ENCODE measurements at regions not wholly inside any gene's neighbourhood (a gene's known extent, or its start where the extent isn't known, plus 50 kb on each side); places are given as distances from the start of the nearest gene placed in this dataset.
"Not testable (repeated sequence)": the region's sequence is repeated elsewhere in the genome, so short reads cannot be mapped to it uniquely, and the experiment has no call there.

GRCh38 chr5:123722451-123722850, 210.5 kb downstream of the CSNK1G3 start:
- DNase-seq (ENCODE audit: low read depth, low spot score): no peak

GRCh38 chr5:123721675-123722276, 209.8 kb downstream of the CSNK1G3 start:
- DNase-seq (ENCODE audit: low read depth, low spot score): no peak

DNA sequence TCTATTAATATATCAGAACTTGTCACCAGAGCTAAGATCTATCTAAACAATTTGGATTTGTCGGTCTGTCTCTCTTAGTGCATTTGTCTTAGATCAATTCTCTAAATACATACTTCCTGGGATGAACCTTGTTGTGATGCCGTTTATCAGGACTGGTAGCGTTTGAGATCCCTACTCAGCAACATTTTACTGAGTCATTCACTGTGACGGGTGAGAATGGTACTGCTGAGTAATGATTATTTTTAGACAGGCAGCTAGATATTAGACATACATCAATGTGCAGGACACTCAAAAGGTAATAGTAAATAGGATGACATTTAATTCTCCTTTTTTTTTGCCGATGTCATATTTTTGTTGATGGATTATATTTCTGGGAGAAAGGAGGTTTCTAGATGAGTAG, 209.0 kb downstream of the CSNK1G3 start:
- no peak for DNase-seq (ENCODE audit: low read depth, low spot score)

DNA sequence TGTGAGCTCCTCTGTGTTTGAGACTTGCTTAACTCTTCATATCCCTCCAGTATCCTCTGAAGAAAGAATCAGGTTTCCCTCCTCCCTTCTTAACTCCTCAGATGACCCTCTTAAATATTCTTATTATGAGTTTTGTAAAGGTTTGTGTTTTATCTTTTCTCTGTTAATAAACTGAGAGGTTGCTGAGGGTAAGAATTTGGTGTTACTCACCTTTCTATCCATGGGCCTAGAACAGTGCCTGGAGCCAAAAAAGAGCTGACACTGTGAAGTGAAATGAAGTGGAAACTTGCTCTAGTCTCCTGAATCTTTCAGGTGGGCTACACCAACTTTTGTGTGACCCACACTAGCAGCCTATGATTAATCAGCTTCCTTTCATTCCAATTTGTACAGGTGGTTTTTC, 208.4 kb downstream of the CSNK1G3 start:
- no peak for DNase-seq (ENCODE audit: low read depth, low spot score)

DNA sequence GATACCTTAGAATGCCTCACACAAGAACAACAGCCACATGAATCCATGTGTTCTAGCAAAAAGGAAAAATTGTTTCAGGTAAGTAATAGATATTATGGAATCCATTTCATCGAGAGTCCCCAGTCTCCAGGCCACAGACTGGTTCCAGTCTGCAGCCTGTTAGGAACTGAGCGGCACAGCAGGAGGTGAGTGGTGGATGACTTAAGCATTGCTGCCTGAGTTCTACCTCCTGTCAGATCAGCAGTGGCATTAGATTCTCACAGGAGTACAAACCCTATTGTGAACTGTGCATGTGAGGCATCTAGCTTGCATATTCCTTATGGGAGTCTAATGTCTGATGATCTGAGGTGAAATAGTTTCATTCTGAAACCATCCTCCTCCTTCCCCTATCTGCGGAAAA, 207.0 kb downstream of the CSNK1G3 start:
- DNase-seq (ENCODE audit: low read depth, low spot score): no peak

DNA sequence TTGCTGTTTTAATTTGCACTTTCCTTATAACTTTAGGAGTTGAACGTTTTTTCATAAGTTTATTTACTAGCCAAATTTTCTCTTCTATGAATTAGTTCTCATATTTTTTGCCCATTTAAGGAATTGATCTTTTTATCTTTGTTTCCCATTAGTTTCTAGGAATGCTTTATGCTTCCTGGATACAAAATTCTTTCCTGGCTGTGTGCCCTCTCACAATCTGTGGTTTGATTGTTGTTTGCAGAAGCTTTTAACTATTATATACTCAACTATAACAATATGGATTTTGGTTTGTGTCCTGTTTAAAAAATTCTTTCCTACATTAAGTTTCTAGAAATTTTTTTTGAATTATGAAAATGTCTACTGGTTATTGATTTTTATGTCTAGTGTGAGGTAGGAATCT, 206.3 kb downstream of the CSNK1G3 start:
- no peak for DNase-seq (ENCODE audit: low read depth, low spot score)

DNA sequence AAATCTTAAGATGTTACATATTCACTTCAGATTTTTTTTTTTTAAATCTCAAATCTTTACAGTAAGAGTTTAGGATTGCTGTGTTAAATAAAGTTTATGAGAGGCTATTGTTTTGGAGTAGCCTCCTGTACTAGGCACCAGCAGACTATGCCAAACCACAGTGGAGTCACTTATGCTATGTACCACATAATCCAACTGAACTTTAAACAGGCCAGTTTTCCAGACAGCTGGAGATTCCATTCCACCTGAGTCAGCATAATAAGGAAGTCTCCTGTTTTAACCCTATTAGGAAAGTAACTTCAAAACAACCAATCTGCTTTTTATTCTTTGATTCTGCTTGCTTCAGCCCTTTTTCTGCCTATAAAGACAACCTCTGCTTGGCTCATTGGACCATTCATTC, 205.2 kb downstream of the CSNK1G3 start:
- DNase-seq (ENCODE audit: low read depth, low spot score): no peak

DNA sequence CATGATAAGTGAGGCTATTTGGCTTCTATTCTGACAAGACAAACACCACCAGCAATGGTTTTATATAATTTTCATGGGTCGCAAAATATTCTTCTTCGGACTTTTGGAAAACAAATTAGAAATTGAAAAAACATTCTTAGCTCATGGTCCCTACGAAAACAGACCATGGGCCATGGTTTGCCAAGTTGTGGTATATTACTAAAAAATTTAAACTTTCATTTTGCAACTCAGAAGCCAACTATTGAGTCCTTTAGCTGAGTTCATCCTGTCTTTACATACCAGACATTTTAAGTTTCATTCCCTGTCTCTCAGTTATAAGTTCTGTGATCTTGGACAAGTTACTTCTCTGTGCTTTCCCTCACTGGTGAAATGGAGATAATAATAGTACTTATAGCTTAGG, 198.1 kb downstream of the CSNK1G3 start:
- DNase-seq (ENCODE audit: low read depth, low spot score): no peak

DNA sequence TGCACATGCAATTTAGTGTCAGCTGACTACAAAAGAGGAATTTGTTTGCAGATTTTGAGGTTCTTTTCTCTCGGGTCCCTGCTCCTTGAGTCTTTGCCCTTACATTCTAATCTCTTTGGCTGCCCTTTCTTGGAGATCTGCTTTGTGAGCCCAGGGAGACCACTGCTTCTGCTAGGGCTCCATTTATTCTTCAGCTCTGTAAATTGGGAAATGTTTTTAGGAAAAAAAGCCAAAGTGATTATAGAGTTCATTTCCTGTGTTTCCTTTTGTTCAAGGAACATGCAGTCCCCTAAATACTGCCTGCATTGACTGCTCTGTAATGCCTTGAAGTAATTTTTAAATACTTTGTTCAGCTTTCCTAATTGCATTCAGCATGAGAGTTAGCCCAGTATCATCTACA, 197.4 kb downstream of the CSNK1G3 start:
- no peak for DNase-seq (ENCODE audit: low read depth, low spot score)

DNA sequence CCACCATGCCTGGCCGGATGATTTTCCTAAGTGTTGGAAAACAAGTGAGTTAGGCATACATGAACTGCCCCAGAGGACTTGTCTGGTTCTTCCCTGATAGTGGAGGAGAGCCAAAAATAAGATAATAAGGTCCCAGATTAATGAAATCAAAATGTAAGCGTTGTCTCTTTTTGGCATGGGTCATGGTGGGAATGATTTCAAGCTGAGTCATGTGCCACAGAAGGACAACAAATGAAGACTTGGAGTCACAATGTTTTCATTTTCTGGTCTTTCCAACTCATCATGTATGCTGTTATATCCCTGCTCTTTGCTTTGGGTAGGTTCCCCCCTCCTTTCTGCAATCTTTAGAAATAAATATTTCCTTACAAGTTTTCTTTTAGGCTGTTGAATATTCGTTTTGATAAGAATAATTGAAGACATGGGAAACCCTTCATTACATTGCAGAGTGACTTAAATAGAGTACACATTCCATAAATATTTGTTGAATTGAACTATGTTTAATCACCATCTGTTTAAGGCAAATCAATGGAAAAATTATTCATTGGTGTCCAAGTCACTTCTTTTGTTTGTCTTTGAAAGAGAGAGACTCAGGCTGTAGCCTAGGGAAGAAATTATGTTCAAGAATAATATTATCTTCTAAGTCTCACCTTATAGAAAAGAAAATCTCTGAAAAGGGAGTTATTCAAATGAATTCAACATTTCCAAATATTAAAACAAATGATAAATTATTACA, 196.3 kb downstream of the CSNK1G3 start:
- peak; percentile 83 for DNase-seq (ENCODE audit: low read depth, low spot score)

DNA sequence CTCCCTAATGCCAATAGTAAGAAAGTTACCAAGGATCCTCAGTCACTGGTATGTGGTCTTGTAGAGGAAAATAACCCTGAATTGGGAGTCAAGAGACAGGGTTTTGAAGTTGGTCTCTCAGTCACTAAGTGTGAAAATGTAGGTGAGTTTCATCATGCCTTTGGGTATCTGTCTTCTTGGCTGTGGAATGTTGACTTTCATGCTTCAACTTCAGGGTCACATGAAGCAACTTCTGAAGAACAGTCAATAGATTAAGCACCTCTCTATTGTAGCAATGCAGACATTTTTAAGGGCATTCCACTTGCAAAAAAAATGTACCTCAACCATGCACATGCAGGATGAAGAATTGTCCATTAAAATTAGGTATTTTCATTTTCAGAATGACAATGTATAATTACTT, 194.6 kb downstream of the CSNK1G3 start:
- DNase-seq (ENCODE audit: low read depth, low spot score): no peak

- DNase-seq (ENCODE audit: low read depth, low spot score): no peak
Observed at GRCh38 chr5:123705741-123706140, 193.8 kb downstream of the CSNK1G3 start.

DNA sequence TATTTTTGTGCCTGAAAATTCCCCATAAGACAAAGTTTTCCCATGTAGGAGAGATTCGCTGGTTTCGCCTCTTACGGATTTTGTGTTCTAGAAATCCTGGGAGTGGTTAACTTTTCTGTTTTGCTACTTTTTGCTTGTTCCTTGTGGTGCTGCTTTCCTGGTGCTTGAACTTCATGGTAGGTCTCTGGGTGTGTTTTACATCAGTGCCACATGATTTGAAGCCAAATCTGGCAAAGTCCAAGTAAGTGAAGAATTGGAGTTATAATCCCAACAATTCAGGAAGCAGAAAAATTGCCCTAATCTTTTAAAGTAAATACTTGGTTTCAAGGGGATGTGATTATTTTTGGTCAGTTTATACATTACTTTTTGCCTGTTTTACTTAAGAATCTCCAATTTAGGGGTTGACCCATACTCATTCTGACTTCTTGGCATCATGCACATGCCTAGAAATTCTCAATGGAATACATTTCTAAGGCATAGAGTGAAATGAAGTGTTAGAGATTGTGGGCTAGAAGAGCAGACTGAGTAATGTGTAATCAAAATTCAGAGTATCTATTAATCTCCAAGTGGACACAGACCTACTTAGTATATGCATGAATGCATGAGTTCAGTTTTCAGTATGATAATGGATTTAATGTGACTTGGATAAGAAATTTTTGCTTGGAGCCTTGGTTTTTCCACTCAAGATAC, 189.7 kb downstream of the CSNK1G3 start:
- no peak for DNase-seq (ENCODE audit: low read depth, low spot score)

GRCh38 chr5:123700624-123701287, 188.8 kb downstream of the CSNK1G3 start:
- peak; percentile 83 for DNase-seq (ENCODE audit: low read depth, low spot score)

GRCh38 chr5:123699571-123699970, 187.6 kb downstream of the CSNK1G3 start:
- no peak for DNase-seq (ENCODE audit: low read depth, low spot score)

GRCh38 chr5:123698937-123699336, 187.0 kb downstream of the CSNK1G3 start:
- not testable (repeated sequence) for DNase-seq (ENCODE audit: low read depth, low spot score)

- no peak for DNase-seq (ENCODE audit: low read depth, low spot score)
Observed at GRCh38 chr5:123696921-123697341, 185.0 kb downstream of the CSNK1G3 start.

GRCh38 chr5:123690821-123691220, 178.8 kb downstream of the CSNK1G3 start:
- DNase-seq (ENCODE audit: low read depth, low spot score): no peak

DNA sequence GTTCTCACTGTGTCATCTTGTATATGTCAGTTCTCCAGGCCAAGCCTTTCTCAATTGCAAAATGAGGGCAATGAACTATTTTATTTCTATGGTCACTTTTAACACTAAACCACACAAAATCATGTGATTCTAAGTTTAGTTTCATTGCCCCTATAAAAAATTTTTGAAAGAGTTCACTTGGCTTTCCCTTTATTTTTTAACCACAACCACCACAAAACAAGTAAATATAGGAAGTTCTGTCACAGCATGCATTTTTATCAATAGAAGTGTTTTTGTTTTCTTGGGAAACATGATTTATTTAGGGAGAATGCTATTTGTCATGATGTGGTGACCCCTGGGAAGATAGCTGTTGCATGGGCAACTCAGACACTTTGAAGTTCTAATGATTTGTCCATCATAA, 169.1 kb downstream of the CSNK1G3 start:
- no peak for DNase-seq (ENCODE audit: low read depth, low spot score)

DNA sequence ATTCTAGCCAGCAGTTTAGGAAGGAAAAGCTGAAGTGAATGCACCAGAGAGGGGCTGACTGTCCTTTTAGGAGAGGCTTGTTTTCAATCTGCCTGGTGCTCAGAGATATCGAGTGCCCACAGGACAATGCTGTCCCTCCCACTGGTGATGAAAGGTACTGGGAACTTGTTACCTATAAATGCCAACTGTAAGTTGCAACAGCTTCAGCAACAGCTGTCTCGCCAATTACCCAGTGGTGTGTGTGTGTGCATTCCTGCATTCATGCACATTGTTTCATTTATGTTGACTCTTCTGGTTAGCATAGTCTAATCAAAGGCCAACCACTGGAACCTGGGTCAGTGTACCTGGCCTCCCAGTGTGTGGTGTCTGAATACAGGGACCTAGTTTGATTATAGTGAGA, 161.1 kb downstream of the CSNK1G3 start:
- no peak for DNase-seq (ENCODE audit: low read depth, low spot score)

GRCh38 chr5:123671711-123672456, 159.9 kb downstream of the CSNK1G3 start:
- no peak for DNase-seq (ENCODE audit: low read depth, low spot score)

DNA sequence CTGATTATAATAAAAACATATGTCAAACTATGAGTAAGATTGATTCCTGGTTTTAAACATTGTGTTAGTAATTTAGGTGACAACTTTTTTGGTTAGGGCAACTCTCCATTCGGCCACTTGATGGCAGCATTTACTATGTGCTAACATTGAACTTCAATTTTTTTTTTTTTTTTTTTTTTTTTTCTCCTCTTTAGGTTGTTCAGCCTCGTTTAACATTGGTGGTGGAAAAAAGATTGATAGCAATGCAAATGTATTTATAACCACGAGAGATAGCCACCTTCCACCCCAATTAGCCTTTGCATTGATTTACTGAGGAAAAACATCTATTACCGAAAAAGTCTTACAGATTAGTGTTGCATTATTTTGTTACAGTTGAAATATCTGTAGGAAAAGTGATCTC, 159.1 kb downstream of the CSNK1G3 start:
- no peak for DNase-seq (ENCODE audit: low read depth, low spot score)

Measured in smooth muscle cell of the brain vasculature (primary cell).